ENCODE measurements at regions not wholly inside any gene's neighbourhood (a gene's known extent, or its start where the extent isn't known, plus 50 kb on each side); places are given as distances from the start of the nearest gene placed in this dataset.

GRCh38 chr12:76649099-76649498, 89.5 kb upstream of the OSBPL8 start:
- DNase-seq (ENCODE audit: low read depth): no peak
- TF ChIP-seq, protein P1, sequence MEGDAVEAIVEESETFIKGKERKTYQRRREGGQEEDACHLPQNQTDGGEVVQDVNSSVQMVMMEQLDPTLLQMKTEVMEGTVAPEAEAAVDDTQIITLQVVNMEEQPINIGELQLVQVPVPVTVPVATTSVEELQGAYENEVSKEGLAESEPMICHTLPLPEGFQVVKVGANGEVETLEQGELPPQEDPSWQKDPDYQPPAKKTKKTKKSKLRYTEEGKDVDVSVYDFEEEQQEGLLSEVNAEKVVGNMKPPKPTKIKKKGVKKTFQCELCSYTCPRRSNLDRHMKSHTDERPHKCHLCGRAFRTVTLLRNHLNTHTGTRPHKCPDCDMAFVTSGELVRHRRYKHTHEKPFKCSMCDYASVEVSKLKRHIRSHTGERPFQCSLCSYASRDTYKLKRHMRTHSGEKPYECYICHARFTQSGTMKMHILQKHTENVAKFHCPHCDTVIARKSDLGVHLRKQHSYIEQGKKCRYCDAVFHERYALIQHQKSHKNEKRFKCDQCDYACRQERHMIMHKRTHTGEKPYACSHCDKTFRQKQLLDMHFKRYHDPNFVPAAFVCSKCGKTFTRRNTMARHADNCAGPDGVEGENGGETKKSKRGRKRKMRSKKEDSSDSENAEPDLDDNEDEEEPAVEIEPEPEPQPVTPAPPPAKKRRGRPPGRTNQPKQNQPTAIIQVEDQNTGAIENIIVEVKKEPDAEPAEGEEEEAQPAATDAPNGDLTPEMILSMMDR (IDR thresholded peaks at IDR 0.05; ENCODE audit: low read depth, low read length, missing control alignments): no peak
- H3K4me3 ChIP-seq (ENCODE audit: low read depth, low read length): no peak overlapping the region

DNA sequence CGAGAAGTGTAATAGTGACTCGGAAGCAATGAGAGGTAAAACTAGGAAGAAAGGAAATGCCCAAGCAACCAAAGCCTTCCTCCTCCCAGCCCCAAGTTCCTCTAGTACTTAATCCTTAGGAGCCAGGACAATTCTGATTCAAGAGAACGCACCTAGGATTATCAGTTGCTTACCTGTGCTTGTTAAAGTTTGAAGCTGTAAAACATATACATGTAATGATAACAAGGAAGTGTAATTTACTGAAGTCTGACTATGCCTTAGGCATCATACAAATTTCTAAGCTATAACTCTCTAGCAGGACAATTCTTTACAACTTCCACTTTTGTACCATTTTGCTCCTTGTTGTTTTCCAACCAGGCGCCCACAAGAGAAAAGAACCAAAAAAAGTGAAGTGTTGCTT, 92.8 kb upstream of the OSBPL8 start:
- DNase-seq (ENCODE audit: low read depth): no peak
- TF ChIP-seq, protein P1 (IDR thresholded peaks at IDR 0.05; ENCODE audit: low read depth, low read length, missing control alignments): no peak
- no peak overlapping the region for H3K4me3 ChIP-seq (ENCODE audit: low read depth, low read length)

- TF ChIP-seq, protein P1 (IDR thresholded peaks at IDR 0.05; ENCODE audit: low read depth, low read length, missing control alignments): no peak
- no peak for DNase-seq (ENCODE audit: low read depth)
- no peak overlapping the region for H3K4me3 ChIP-seq (ENCODE audit: low read depth, low read length)
Measured at GRCh38 chr12:76653342-76653741, 93.8 kb upstream of the OSBPL8 start.

DNA sequence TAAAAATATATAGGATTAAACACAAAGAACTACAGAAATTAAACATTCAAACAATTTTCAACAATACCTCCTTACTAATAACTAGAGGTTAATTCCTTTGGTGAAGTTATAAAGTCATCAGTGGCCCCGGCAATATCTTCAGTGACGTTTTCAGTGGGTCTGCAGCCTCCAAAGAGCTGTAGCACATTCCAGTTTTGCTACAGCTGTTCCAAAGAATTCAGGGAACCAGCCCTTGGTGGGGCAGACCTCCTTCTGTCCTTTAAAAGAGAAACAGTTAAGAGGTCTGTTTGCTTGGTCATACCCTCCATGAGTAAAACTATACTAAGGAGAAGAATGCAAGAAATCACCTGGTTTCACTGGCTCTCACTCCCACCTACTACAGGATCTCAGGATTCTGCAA, 99.2 kb upstream of the ZDHHC17 start:
- H3K4me3 ChIP-seq (ENCODE audit: low read depth, low read length): no peak overlapping the region
- DNase-seq (ENCODE audit: low read depth): no peak
- TF ChIP-seq, protein P1 (IDR thresholded peaks at IDR 0.05; ENCODE audit: low read depth, low read length, missing control alignments): no peak

GRCh38 chr12:76666290-76666835, 97.6 kb upstream of the ZDHHC17 start:
- TF ChIP-seq, protein P1 (IDR thresholded peaks at IDR 0.05; ENCODE audit: low read depth, low read length, missing control alignments): no peak
- DNase-seq (ENCODE audit: low read depth): no peak

GRCh38 chr12:76669981-76670380, 93.9 kb upstream of the ZDHHC17 start:
- TF ChIP-seq, protein P1 (IDR thresholded peaks at IDR 0.05; ENCODE audit: low read depth, low read length, missing control alignments): no peak
- no peak for DNase-seq (ENCODE audit: low read depth)
- H3K4me3 ChIP-seq (ENCODE audit: low read depth, low read length): no peak overlapping the region

More at GRCh38 chr12:76666290-76666835, 97.6 kb upstream of the ZDHHC17 start:
- no peak overlapping the region for H3K4me3 ChIP-seq (ENCODE audit: low read depth, low read length)

- no peak for DNase-seq (ENCODE audit: low read depth)
- TF ChIP-seq, protein P1 (IDR thresholded peaks at IDR 0.05; ENCODE audit: low read depth, low read length, missing control alignments): no peak
- no peak overlapping the region for H3K4me3 ChIP-seq (ENCODE audit: low read depth, low read length)
Measured at GRCh38 chr12:76670776-76671175, 93.1 kb upstream of the ZDHHC17 start.
